SU-DHL-6 (cell line): ENCODE measurements at regions not wholly inside any gene's neighbourhood (a gene's known extent, or its start where the extent isn't known, plus 50 kb on each side); places are given as distances from the start of the nearest gene placed in this dataset.

ENCODE experiments used
- CTCF ChIP-seq: fragments of 200-600 bp; sonication (generic); IDR thresholded peaks from one replicate; pipeline ENCODE4 v1.5.1; 2017; ENCODE audit warnings: antibody characterized with exemption, mild to moderate bottlenecking, low read length, moderate library complexity; ENCODE audit not compliant: insufficient read depth, poor library complexity, severe bottlenecking
- EZH2phosphoT487 ChIP-seq: fragments of 200-600 bp; sonication (generic), shearing (Covaris generic); conservative IDR thresholded peaks from 2 replicates; pipeline ENCODE4 v1.6.1; 2018; ENCODE audit warnings: mild to moderate bottlenecking, antibody characterized with exemption, low read length, moderate library complexity, mixed read lengths

GRCh38 chr1:47554082-47554481, 116.2 kb downstream of the FOXD2 start:
- TF ChIP-seq CTCF (no peak), EZH2phosphoT487 (no peak)
